Activated CD8-positive, alpha-beta memory T cell treated with anti-CD3 and anti-CD28 coated beads for 1 hour (primary cell): ENCODE measurements at regions not wholly inside any gene's neighbourhood (a gene's known extent, or its start where the extent isn't known, plus 50 kb on each side); places are given as distances from the start of the nearest gene placed in this dataset.
"Not testable (repeated sequence)": the region's sequence is repeated elsewhere in the genome, so short reads cannot be mapped to it uniquely, and the experiment has no call there.

Experiments used
- DNase-seq, 2 donors: peaks; one replicate each; pipeline ENCODE4 v3.0.0-alpha.2; 2020; ENCODE audit warnings: low read depth in 1 of 2; ENCODE audit errors: extremely low read depth in 1 of 2

- DNase-seq: no peak
Measured at GRCh38 chr1:157231846-157232525, 93.8 kb upstream of the ETV3 start.

DNA sequence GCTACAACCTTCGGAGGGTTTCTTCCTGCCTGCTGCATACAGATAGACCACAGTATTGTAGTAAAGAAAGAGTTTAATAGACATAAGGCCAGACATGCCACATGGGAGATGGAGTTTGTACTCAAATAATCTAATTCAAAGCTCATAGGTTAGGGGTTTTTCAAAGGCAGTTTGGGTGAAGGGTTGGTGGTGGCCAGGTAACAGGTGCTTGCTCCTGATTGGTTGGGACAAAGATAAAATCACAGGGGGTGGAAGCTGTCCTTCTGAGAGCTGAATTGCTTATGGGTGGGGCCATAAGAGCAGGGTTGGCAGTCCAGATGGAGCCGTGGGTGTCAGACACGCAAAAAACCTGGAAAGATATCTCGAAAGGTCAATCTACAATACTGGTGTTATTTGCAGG, 92.3 kb upstream of the ETV3 start:
- DNase-seq: no peak

DNA sequence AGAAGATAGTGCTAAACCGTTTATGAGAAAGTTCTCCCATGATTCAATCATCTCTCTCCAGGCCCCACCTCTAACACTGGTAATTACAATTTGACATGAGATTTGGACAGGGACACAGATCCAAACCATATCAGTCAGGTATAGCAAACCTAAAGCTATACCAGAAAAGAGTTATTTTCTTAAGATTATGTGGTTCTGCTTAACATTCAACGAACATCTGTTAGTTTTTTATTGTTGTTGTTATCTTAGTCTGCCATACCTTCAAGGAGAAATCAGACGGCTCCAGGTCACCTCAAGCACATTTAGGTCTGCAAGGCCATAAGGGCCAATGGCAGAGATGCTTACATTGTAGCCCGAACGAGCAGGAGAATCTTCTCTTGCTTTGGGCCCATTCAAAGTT, 89.5 kb upstream of the ETV3 start:
- DNase-seq: no peak

DNA sequence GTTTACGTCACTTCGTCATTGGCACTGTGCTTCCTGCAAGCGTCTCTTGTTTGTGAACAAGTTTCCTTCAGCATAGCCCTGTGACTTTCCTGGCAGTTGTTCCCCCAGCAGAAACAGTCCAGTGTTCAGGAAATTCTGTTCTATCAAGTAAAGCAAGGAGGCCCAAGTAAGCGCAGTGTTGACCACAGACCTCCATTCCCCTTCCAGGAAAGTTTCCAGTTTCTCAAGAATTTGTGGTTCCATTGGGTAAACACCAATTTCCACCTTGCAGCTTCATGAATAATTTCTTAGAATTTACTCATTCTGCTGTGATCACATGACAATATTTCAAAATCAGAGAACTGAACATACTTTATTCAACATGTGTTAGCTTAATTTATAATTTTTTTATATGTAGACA, 88.5 kb upstream of the ETV3 start:
- DNase-seq: no peak

DNA sequence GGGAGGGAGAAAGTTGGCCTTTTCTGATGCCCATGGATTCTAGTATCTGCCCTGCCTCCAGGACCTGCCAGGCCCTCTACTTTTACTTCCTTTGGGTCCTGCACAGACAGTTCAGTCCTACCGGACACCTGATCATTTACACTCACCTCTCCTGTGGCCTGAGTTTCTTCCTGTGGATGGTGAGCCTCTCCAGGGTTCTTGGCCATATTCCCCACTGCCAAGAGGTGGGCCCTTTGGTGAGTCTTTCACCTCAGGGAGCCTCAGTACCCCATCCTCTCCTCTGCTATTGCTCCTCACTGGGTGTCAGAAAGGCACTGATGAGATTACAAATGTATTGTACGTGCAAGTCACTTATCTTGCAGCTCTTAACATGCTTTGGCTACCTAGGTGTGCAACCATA, 81.4 kb upstream of the ETV3 start:
- DNase-seq: no peak

DNA sequence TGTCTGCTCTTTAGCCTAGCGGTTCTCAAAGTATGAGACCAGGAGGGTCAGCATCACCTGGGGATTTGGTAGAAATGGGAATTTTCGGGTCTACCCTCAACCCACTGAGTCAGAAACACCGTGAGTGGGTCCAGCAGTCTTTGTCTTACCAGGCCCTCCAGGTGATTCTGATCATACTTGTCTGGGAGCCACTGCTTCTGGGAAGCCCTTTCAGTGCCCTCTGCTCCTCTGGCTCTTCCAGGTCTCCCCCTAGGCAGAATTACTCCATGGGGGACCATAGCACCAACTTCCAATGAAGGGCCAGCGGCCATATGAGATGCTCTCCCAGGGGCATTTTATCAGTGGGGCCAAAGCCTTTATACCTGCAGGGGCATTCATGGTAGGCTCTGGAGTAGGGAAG, 81.0 kb upstream of the ETV3 start:
- DNase-seq: no peak

DNA sequence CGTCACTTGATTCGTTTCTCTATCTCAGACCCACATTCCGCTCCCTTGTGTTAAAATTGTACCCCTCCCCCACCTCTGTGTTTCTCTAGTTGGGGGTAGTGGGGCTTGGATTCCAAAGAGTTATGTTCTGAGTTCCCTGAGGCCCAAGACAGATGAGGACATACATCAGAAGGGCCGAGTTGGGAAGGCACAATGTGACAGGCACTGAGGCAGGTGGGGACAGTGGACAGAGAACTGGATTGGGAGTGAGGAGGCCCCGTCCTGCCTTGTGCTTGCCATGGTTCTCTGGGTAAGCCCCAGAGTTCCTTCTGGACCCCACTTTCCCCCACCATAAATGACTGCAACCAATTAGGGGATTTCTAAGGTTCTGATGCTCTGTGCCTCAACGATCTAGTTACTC, 80.5 kb upstream of the ETV3 start:
- DNase-seq: no peak

DNA sequence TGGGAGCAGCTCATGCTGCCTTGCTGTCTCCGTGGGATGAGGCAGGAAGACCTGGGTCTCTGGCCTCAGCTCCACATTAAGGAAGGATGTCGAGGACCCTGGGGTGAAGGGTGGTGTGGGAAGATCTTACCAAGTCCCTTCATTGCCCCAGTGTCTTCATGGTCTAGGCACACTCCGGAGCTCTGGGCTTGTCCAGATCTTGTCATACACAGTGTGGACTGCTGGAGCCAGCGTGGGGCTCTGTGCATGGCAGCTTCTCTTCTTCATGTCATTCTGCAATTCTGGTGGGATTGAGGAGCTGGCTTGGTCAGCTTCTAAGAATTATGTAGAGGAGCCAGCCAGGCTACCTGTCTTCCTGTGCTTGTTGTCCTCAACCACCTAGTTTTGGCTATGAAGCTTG, 79.3 kb upstream of the ETV3 start:
- DNase-seq: no peak

GRCh38 chr1:157213836-157214235, 75.6 kb upstream of the ETV3 start:
- no peak for DNase-seq

DNA sequence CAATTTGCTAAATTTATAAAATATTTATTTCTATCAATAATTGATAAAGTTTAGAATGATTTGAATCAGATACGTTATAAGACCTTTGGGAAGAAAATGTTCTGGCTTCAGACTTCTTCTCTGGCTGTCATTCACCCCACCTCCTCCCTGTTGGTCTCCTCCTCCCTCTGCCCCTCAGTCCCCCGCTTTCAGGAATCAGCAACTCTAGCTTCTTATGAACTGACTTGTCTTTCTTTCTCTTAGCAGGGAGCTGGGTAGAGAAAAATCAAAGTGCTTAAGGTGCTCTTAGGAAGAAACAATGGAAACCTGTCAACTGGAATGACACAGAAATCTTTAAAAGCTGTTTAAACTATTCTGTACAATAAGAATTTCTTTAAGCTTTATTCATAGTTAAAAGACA, 71.3 kb upstream of the ETV3 start:
- DNase-seq: no peak

GRCh38 chr1:157205982-157206381, 67.8 kb upstream of the ETV3 start:
- not testable (repeated sequence) for DNase-seq

GRCh38 chr1:157203166-157203565, 65.0 kb upstream of the ETV3 start:
- no peak for DNase-seq

DNA sequence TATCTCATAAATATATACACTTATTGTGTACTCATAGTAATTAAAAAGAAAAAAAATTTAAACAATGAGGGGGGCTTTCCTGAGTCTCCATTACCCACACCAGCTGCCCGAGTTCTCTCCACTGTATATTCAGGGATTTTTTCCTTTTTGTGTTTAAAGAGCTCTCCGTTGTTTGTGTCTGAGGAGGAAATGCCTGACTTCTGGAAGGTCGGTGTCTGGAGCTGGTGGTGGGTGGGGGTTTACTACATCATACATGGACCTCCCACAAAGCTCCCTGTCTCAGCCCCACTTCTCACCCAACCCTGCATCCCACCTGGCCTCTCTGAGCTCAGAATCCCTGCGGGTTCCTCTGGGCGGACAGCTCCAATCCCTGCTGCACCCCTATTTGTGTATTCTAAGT, 64.1 kb upstream of the ETV3 start:
- DNase-seq: no peak

- DNase-seq: no peak
Measured at GRCh38 chr1:157201767-157202166, 63.6 kb upstream of the ETV3 start.

DNA sequence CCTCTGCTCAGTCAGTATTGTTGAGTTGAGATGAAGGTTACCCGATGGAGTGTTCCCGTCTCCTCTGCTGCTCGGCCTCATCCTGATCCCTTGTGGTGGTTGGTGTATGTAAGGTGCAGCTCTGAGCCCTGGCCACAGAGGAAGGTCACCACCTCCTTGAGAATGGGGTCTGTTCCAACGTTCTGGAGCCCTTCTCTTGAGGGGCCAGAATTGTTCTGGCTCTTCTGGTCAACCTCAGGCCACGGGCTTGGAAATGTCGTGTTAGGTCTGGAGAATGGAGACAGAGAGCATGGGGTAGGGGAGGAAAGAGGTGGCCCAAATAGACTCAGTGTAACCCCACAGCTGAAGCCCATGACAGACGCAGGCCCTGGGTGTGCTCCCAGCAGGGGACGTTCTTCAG, 62.3 kb upstream of the ETV3 start:
- no peak for DNase-seq

DNA sequence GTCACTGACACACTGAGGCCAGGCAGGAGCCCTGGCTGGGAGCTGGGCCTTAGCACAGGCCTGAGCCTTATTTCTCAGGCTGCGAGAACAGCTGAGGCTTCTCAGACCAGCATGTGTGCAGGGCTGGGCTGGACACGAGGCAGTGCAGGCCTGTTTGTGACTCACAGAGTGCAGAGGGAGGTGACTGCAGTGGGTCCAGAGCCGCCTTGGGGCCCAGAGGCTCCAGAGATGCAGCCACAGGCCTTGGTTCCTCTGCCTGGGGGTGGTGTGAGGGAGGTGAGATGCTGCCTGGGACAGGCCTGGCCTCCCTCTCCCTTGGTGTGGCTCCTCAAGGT, 61.2 kb upstream of the ETV3 start:
- DNase-seq: no peak

- DNase-seq: no peak
Measured at GRCh38 chr1:157198619-157199420, 60.6 kb upstream of the ETV3 start.

DNA sequence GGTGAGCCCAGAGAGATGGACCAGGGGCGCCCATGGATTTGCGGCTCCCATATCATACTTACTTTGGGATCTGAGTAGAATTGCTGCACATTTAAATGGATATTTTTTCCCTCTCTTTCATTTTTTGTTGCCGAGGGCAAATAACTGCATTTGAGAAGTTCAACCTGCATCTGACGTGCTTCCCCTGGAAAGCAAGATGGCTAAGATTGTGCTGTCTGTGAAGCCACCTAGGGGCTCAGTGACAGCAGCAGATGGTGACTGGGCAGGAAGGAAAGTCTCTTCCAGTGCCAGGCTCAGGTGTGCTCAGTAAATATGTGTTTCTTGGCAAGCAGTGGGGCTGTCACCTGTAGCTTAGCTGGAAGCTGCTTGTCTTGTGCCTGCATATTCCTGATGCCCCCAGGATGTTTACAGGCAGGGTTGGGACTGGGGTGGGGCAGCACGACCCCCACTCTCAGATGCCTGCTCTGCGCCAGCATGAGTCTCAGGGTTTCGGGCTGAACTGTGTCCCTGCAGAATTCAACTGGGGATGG, 59.8 kb upstream of the ETV3 start:
- no peak for DNase-seq

DNA sequence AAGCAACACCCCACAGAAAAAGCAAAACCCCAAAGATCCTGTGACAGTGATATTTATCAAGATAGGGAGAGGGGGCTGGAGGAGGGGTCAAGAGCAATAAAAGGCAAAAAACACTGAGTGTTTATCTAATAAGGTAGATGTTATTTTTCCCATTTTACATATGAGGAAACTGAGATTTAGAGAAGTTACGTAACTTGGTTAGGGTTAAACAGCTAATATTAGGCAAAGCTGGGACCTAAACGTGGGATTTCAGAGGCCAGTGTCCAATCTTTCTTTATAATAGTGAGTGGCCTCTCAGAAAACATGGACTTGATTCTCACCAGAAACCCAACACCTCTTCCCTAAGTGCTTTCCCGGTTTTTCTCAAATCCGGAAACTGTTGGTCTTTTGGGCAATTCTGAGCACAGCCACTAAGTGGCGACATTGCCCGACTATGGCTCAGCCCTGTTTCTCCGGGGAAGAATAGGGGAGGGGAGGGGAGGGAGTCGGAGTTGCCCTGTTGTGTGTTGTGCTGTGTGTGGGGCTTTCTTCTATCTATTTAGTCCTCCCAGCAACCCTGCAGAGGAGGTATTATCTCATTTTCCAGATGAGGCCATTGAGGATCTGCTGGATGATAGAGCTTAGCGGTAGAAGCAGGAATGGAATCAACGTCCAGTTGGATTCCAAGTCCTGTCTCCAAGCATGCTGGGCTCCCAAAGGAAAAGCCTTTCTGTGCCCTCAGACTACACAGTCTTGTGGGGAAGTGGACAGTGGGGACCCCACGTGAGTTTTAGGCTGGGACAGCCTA, 58.7 kb upstream of the ETV3 start:
- not testable (repeated sequence) for DNase-seq

DNA sequence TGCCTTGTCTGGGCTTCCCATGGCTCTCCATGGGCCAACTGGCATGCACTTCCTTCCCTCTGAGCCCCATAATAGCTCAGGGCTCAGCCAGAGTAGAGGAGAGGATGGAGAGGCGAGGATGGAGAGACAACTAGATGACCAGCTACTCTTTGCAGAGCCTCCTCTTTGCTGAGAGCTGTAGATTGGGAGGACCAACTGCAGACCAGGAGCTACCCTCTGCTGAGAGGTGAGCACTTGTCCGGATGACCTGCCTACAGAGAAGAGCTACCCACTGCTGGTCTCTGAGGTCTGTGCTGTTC, 58.0 kb upstream of the ETV3 start:
- DNase-seq: no peak

GRCh38 chr1:157195521-157196244, 57.5 kb upstream of the ETV3 start:
- no peak for DNase-seq
